Fibroblast of pulmonary artery (primary cell): ENCODE measurements at regions not wholly inside any gene's neighbourhood (a gene's known extent, or its start where the extent isn't known, plus 50 kb on each side); places are given as distances from the start of the nearest gene placed in this dataset.
"Not testable (repeated sequence)": the region's sequence is repeated elsewhere in the genome, so short reads cannot be mapped to it uniquely, and the experiment has no call there.

Experiments
- DNase-seq: peaks from one replicate; pipeline ENCODE4 v3.0.0-alpha.2; 2010; ENCODE audit warnings: low read depth
- H3K4me3 ChIP-seq: replicated peaks from 2 replicates; pipeline ENCODE4 v1.5.1; 2011; ENCODE audit warnings: low read depth, mild to moderate bottlenecking, control low read depth, low read length, moderate library complexity
- CTCF ChIP-seq: IDR thresholded peaks from 2 replicates; pipeline ENCODE4 v1.5.1; 2011; ENCODE audit warnings: mild to moderate bottlenecking, control low read depth, low read length, inconsistent platforms; ENCODE audit errors: missing control alignments

- no peak overlapping the region for H3K4me3 ChIP-seq
- no peak for DNase-seq
- no peak for TF ChIP-seq CTCF
Measured at GRCh38 chr13:81148822-81149221, 807.9 kb upstream of the SPRY2 start.

GRCh38 chr13:81146576-81146975 lies 805.6 kb upstream of the SPRY2 start:
- not testable (repeated sequence) for DNase-seq, H3K4me3 ChIP-seq

- DNase-seq: no peak
- no peak overlapping the region for H3K4me3 ChIP-seq
- no peak for TF ChIP-seq CTCF
Measured at GRCh38 chr13:81142306-81142999, 801.5 kb upstream of the SPRY2 start.

DNA sequence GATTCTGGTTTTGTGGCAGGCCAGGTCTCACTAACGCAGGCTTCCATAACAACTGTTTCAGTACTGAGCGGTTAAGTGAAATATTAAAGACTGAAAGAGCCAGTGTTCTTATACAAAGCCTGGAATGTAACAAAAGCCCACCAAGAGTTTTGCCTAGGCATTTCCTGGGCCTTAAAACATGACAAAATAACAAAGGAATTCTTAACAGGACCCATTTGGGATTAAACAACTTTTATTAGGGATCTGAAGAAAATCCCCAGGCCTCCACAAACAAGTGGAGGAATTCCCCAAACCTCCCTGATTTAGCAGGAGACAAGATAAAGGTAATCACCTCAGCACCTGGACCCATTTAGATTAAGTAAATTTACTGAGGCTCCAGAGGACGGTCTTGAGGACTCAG lies 799.7 kb upstream of the SPRY2 start:
- H3K4me3 ChIP-seq: no peak overlapping the region
- TF ChIP-seq CTCF: no peak
- DNase-seq: no peak

GRCh38 chr13:81139987-81140386 lies 799.1 kb upstream of the SPRY2 start:
- TF ChIP-seq CTCF: no peak
- H3K4me3 ChIP-seq: no peak overlapping the region
- no peak for DNase-seq

- no peak overlapping the region for H3K4me3 ChIP-seq
- DNase-seq: no peak
- TF ChIP-seq CTCF: no peak
Measured at GRCh38 chr13:81138353-81138980, 797.5 kb upstream of the SPRY2 start.

DNA sequence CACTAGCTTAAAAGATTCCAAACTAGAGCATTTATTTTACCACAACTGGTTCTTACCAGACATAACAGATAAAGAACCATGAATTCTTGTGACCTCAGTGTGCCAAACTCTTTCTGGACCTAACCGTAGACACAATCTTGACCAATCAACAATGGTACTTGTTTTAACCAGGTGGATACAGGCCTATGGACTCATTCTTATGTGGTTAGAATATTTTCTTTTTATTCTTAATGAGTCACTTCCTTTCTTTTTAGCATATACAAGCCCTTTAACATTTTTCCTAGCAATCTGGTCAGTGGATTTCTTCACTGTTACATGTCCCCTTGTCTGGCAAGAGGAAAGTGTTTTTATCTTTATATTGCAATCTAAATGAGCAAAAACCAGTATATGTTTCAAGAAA lies 792.1 kb upstream of the SPRY2 start:
- no peak overlapping the region for H3K4me3 ChIP-seq
- TF ChIP-seq CTCF: no peak
- DNase-seq: peak; percentile 51
